Inferior parietal cortex (tissue), 1 donor: ENCODE measurements at regions not wholly inside any gene's neighbourhood (a gene's known extent, or its start where the extent isn't known, plus 50 kb on each side); places are given as distances from the start of the nearest gene placed in this dataset.
"Not testable (repeated sequence)": the region's sequence is repeated elsewhere in the genome, so short reads cannot be mapped to it uniquely, and the experiment has no call there.

ENCODE experiments used
- DNase-seq: peaks from one replicate; pipeline ENCODE4 v3.0.0-alpha.2; 2016; ENCODE audit errors: extremely low spot score

DNA sequence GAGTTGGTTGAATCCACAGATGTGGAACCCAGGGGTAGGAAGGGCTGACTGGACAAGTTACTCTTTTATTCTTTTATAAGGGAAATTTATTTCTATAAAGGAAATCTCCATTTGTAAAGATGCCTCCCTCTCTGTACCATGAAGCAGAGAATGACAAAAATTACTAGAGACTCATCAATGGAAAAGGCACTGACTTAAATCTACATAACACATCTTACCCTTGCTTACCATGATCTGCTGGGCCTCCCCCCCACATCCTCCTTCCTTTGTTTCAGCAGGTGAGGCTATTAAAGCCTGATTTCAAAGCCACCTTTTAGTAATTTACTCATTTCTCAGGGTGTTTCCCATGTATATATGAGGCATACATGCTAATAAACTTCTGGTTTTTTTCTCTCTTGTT is 130.2 kb upstream of the HDDC2 start:
- no peak for DNase-seq

- no peak for DNase-seq
These were observed 131.2 kb upstream of the HDDC2 start for GRCh38 chr6:125432963-125433362.

GRCh38 chr6:125434760-125435159 is 133.0 kb upstream of the HDDC2 start:
- no peak for DNase-seq

GRCh38 chr6:125439512-125439911 is 137.7 kb upstream of the HDDC2 start:
- no peak for DNase-seq

GRCh38 chr6:125444006-125444923 is 142.5 kb upstream of the HDDC2 start:
- DNase-seq, result no peak

DNA sequence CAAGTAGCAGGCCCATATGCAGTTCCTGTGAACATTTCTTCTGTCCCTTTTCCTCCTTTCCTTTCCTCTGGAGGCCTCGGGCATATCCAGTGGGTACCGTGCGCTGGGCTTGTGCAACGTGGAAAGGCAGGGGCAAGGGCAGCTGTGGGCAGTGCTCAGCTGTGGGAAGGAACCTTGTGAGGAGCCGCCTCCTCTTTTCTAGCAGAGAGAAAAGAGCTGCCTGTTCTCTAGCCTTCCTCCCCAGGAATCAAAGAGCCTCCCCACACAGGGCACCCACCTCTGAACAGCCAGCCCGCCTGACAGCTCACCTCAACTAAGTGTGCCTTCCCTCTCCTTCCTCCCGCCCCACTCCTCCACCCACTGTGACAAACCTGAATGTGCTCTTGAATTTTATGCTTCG is 143.3 kb upstream of the HDDC2 start:
- no peak for DNase-seq

- no peak for DNase-seq
These were observed 144.2 kb upstream of the HDDC2 start for GRCh38 chr6:125446011-125446410.

GRCh38 chr6:125451750-125452149 is 150.0 kb upstream of the HDDC2 start:
- no peak for DNase-seq

DNA sequence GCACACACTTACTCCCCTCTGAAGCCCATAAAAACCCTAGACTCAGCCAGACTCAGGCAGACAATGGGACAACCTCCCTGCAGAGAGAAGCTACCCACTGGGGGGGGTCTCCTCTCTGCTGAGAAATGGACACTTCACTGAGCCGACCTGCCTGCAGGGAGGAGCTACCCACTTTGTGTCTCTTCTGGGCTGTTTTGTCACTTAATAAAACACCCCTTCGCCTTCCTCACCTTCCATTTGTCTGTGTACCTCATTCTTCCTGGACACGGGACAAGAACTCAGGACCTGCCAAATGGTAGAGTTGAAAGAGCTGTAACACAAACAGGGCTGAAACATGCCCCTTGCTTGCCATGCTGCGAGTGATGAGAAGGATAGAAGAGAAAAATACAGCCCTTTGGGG is 151.7 kb upstream of the HDDC2 start:
- DNase-seq, result no peak

GRCh38 chr6:125454351-125454750 is 152.6 kb upstream of the HDDC2 start:
- no peak for DNase-seq

GRCh38 chr6:125458493-125458892 is 156.7 kb upstream of the HDDC2 start:
- DNase-seq, result not testable (repeated sequence)

GRCh38 chr6:125465332-125465731 is 163.6 kb upstream of the HDDC2 start:
- not testable (repeated sequence) for DNase-seq

GRCh38 chr6:125469915-125470314 is 168.1 kb upstream of the HDDC2 start:
- no peak for DNase-seq

DNA sequence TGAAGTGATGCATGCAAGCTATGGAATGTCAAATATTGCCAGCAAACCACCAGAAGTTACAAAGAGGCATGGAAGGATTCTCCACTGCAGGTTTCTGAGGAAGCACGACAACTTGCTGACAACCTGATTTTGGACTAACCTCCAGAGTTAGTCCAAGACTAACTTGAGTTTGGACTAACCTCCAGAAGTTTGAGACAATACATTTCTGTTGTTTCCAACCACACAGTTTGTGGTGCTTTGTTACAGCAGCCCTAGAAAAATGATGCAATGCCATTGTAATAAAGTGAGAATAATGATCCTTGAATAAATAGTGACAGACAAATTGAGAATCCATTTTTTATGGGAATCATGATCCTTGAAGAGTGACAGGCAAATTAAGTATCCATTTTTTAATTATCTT is 169.9 kb upstream of the HDDC2 start:
- no peak for DNase-seq

DNA sequence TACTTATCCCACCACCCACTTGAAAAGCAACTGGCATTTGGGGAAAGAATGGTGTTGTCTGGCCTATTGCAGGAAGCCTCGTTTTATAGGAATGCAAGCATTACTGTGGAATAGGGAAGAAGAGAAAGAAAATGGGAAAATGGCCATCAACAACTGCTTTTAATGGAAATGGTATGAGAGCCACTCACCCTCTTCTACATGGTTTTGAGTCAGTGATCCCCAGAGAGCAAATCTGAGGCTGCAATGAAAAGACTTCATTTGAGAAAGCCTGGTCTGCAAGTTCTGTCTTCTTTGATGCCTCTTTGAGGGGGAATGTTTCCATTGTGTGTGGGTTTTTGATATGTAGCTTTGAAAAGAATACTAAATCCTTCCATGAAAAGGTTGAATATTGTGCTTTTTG is 172.3 kb upstream of the HDDC2 start:
- DNase-seq, result no peak

DNA sequence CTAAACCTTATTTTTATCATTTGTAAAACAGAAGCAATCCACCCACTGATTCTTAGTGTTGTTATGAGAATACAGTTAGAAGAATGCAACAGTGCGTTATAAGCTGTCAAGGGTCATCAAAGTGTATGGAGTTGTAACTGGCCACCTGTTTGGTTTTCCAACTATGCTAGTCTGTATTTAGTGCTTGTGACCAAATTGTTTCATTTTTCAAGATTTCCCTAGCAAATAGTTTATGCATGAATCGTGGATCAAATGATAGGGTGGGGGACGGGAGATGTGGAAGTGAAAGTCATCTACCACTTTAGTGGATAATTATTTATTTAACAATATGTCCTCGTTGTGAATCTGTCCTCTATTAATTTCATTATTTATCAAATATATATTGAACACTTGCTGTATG is 175.4 kb upstream of the HDDC2 start:
- no peak for DNase-seq

GRCh38 chr6:125477844-125478243 is 176.1 kb upstream of the HDDC2 start:
- no peak for DNase-seq

GRCh38 chr6:125480146-125480545 is 178.4 kb upstream of the HDDC2 start:
- DNase-seq, result no peak

DNA sequence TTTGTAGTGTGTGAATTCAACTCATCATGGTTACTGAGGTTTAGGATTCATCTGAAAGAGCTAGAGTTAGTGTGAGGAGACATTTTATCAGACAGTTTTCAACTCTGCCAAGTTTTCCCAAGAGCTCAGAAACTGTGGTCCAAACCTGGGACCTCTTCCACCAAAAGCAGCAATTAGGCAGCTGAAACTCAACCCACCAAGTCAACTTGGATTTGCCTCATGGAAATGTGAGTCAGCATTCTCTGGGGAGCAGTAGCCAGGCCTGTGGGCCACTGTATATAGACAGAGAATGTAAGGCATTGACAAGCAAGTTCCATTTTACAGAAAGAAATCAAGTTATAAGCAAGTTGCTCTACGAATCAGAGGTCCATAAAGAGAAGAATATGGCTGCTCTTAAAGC is 178.8 kb upstream of the HDDC2 start:
- DNase-seq, result no peak

- no peak for DNase-seq
These were observed 179.3 kb upstream of the HDDC2 start for GRCh38 chr6:125481056-125481455.

GRCh38 chr6:125485757-125486156 is 184.0 kb upstream of the HDDC2 start:
- no peak for DNase-seq

DNA sequence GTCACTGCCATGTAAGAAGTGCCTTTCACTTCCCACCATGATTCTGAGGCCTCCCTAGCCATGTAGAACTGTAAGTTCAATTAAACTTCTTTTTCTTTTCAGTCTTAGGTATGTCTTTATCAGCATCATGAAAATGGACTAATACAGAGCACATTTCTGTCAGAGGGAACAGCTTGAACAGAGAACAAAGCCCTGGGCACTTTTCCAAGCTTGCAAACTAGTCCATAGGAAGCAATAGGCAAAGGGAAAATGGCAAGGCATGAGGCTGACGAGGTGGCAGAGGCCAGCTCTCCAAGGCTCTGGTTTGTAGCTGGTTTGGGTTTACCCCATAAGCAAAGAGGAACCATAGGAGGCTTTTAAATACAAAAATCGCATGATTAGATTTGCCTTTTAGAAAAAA is 185.1 kb upstream of the HDDC2 start:
- no peak for DNase-seq

DNA sequence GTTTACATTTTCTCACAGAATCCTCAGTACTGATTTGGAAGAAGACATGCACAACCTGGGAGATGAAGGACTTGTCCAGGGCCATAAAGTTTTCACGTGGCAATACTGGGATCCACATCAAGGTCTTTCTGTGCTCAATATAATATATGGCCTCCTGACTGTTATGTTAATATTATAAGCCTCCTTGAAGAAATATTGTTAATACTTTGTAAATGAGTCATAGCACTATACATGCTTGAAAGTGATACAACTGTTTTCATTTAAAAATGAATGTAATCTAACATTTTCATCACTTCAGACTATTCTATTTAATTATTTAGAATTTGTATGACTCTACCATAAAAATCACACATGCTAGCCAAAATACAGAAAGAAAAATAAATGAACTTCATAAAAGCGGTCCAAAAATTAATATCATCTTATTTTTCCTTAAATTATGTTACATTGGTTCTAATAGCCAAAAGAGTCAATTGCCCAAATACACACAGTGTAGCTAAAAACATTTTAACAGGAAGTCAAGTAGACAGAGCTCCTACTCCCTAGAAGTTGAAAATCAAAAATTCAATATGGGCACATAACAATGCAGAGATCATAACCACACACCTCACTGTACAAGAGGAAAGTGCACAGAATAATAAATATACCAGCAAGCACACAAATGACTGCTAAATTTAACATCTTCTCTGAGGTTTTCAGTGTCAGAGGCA is 188.0 kb upstream of the HDDC2 start:
- DNase-seq, result no peak
